Hepatic stellate cell (primary cell): ENCODE measurements at regions not wholly inside any gene's neighbourhood (a gene's known extent, or its start where the extent isn't known, plus 50 kb on each side); places are given as distances from the start of the nearest gene placed in this dataset.
"Not testable (repeated sequence)": the region's sequence is repeated elsewhere in the genome, so short reads cannot be mapped to it uniquely, and the experiment has no call there.

Experiments
- DNase-seq: peaks from one replicate; pipeline ENCODE4 v3.0.0; 2011; ENCODE audit warnings: low spot score

DNA sequence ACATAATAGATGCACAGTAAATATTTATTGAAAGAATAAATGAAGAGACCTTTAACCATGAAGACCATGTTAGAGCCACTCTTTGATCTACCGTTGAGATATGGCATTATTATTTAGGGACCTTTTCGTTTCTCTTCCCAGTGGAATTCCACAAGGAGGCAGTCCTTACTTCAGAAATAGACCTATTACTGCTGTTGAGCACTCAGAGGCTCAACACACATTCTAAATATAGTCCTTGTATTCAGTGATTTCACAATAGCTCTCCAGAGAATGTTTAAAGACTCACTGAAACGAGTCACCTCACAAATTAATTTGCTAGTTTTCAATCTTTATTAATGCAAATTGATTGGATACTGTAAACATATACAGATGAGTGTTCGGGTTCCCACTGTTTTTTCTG lies 603.8 kb downstream of the CDH8 start:
- no peak for DNase-seq

DNA sequence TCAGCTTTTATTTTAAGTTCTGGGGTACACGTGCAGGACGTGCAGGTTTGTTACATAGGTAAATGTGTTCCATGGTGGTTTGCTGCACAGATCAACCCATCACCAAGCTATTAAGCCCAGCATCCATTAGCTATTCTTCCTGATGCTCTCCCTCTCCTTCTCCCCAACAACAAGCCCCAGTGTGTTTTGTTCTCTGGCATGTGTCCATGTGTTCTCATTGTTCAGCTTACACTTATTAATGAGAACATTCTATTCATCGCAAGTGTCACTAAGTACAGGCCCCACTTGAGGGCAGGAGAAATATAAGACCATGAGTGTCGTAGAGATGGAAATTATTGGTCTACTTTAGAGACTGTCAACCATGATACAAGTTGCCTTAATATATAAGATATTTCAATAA lies 615.1 kb downstream of the CDH8 start:
- DNase-seq, result no peak

DNA sequence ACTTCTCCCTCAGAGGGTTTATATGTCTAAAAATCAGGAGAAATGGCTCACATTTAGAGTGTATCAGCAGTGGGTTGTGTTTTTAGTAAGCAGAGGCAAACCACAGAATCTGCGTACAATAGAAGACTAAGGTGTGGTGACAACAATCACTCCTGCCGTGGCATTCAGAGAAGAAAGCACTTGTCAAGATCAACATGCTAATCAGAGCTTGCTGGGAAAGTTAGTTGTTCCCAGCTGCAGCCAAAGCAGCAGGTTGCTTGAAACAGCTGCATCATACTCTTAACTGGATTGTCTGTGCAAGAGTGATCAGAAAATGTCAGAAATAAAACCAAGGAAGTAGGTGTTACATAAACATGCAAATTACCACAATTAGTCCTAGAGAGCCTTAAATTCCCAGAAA lies 616.4 kb downstream of the CDH8 start:
- no peak for DNase-seq

DNA sequence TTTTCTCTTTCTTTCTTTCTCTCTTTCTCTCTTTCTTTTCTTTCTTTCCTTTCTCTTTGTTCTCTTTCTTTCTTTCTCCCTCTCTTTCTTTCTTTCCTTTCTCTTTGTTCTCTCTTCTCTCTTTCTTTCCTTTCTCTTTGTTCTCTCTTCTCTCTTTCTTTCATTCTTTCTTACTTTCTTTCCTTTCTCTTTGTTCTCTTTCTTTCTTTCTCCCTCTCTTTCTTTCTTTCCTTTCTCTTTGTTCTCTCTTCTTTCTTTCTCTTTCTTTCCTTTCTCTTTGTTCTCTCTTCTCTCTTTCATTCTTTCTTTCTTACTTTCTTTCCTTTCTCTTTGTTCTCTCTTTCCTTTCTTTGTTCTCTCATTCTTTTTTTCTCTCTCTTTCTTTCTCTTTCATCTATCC lies 617.4 kb downstream of the CDH8 start:
- DNase-seq, result not testable (repeated sequence)

DNA sequence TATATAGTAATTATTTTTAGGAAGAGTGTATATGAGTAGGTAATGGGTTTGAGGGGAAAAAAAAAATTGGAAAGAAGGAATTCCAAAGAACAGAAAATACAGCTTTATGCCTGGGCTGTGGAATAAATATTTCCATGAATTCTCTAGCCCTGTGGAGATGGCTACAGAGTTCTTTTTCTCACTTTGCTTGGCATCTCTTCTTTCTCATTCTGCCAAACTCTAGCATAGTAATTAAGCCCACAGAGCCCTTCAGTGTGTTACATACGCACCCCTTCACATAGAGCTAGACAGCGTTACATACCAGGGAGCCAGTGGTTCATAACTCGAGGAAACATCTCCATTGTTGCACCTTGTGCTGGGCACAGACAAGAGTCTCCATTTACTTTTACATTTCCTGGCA lies 621.1 kb downstream of the CDH8 start:
- DNase-seq, result no peak

DNA sequence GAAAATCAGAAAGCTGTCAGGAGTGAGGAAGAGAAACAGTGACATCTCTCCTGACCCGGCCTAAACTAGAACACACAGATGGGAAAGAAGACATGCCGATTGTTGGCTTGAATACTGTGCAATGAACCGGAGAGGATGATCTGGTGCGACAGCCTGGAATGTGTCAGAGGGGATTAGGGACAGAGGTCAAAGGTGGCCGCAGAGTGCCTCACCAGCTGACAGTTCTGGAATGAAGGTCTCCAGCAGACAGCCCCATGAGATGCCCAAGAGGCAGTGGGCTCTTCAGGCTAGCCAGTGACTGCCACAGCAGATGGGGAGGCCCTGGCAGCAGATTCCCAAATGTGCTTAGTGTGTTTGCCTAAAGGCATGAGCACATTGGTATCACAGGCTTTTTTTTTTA lies 623.2 kb downstream of the CDH8 start:
- no peak for DNase-seq

DNA sequence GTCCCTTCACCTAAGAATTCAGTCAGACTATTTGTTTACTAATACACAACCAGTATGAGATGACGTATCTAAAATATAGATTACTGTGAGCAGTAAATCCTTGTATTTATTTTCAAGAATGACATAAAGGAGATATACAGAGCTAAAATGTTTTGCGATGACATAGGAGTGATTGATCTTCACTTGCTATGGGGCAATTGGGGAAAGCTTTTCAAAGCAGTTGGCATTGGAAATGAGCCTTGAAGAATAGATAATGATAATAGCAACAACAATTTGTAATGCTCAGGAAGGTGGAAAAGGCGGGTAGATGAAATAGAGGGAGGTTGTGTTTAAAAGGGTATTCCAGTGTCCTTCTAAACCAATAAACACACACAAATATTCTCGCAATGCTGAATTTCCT lies 623.7 kb downstream of the CDH8 start:
- no peak for DNase-seq

DNA sequence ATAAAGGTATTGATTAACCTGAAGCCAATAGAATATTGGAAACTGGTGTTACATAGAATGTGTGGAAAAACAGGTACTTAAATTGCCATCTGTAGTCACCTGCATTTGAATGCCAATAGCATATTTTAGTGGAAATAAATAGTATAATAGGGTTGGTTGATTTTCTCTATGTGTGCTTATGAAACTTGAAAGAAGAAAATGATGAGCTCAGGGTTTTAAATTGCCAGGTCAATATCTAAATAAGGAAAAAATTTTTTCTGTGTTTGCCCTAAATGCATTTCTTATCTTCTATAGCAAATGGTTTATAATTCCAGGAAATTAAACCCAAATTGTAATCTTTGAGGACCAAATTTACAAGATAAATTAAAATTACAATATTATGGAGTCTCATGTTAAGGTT lies 626.6 kb downstream of the CDH8 start:
- DNase-seq, result no peak

DNA sequence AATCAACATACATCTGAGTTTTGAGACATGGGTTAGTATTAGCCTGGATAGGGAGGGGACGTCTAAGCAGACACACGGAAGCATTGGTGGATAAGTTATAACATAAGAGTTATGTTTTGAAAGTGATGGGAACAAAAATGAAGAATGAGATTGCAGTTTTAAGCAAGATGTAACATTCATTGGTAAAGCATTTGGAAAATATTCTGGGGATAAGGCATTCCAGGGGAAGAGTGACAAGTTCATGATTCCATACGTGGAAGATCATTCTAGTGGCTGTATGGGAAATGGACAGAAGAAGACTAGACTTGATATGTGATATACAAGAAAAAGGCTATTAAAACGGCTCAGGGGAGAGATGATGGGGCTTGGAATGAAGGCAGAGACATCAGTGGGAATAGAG lies 632.9 kb downstream of the CDH8 start:
- no peak for DNase-seq

DNA sequence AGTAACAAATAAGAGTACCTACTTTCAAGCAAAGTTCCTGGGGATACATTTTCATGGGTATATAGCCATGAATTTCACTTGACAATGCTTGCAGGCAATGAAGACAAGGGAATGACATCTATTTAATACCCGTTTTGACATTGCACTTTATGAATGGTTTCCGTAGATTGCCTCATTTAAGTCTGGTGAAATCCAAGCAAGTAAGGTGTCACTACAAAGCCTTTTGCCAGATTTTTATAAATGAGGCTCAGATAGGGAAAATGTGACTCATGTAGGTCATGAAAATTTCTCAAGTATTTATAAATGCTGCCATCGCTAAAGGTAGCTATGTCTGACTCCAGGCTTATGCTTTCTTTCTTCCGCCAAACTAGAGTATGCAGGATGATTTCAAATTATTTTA lies 644.3 kb downstream of the CDH8 start:
- DNase-seq, result no peak

DNA sequence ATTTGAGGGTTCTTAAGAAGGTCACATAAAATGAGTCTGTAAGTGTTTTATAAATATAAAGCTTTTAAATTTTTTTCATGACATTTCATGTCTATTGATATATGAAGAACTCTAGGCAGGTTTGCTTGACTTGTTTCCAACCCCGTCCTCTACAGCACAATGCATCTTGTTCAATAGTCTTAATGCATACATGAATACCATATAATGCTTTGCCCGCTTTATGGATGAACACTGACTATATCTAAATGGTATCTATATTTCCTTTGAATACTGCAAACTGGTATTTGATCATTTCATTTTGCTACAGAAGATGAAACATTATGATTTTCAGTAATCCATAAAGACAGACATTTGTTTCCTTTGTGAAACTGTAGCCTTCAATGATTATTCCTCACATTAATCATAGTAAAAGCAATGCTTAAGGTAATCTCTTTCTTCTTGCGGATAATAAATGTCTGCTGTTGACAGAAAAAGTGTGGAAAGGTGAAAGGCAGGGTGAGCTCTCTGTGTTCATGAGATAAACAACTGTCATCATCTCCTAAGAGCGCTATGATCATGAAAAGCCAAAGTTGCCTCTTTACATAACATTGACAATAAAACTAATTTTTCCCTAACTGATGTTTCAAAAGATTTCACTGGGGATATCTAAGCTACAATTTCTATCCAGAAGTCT lies 645.1 kb downstream of the CDH8 start:
- no peak for DNase-seq

DNA sequence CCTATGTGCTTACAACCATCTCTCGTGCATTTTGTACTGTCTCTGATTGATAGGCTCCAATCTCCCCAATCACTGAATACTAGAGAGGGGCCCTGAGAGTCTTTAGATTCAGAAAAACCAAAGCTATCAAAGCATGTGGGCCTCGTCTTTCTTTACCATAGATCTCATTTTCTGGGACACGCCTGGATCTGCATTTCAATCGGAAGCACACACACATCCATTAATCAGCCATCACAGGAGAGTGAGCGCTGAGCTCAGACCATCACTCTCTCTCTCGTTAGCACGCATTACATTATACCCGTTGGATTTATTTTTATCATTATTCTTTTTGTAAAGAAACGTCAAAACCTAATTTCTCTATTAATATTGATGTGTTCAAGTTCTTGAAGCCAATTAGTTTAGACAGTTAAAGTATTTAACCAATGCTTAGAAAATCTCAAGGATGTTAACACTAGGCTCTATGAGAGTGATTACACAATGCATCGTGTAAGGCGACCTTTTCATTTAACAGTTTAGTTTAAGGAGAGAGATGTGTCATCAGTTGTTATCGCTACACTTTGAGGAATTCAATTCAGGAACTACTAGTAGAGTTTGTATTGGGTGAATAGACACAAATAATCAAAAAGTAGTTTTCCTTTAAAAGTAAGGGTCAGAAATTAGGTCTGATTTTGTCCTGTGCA lies 650.7 kb downstream of the CDH8 start:
- no peak for DNase-seq

DNA sequence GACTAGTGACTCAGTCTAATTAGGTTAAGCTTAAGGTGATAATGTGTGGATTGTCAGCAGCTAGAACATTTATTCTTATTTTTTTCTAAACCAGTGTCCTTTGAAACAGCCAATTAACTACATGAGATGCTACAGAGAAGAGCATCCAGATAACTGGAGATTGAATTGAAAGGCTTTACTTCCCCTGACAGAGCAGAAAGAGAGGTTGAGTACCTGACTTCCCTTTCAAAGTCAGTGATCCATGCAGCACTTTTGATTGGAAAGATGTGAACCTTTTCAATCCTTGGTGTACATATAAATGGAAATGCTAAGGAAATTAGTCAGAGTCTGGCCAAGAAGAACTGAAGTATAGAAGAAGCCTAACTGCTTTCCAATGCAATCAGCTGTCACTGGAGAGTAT lies 653.8 kb downstream of the CDH8 start:
- no peak for DNase-seq

DNA sequence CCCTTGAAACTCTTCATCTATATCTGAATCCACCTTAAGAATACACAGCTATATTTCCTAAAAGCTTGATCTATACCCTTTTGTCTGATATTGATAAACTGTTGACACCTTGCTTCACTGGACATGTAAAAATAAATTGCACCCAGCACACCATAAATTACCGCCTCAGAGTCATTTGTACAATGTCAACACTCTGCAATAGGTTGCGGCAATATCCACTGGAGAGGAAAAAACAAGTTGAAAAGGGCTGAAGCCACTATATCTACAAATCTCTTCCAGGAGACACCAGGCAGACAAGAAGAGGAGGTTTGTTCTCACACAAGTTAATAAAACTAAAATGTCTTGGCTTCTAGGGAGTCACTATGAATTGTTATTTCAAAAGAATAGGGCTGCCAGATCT lies 656.9 kb downstream of the CDH8 start:
- DNase-seq, result no peak

DNA sequence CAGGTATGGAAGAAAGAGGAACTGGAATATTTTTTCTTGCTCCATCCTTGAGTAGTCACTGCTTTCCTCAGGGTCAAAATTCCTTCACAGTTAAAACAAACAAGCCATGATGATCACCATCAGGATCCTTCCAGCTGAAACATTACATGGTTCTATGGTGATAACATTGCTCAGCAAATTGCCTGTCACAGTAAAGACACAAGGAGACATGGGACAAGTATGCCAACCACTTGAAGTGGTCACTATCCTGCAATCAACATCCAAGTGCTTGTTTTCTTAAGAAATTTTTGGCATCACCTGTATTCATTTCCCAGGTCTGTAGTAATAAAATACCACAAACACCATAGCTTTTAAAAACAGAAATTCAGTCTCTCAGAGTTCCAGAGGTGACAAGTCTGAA lies 662.2 kb downstream of the CDH8 start:
- no peak for DNase-seq

DNA sequence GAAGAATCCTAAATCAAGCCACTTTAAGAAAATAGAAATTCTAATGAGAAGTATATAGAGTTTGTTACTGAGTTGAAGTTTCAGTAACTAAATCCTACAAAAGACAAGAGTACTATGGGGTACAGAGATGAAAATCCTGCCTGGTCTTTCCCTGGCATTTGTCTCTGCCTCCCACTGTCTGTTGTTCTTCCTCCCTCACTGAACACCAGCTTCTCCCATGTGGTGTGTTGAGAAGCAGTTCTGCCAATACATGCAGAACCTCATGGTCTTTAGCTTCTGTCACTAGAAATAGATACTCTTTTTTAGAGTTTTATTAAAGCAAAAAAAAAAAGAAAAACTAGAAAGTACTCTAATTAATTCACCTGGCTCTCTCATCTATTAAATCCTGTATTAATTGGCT lies 664.4 kb downstream of the CDH8 start:
- DNase-seq, result no peak

DNA sequence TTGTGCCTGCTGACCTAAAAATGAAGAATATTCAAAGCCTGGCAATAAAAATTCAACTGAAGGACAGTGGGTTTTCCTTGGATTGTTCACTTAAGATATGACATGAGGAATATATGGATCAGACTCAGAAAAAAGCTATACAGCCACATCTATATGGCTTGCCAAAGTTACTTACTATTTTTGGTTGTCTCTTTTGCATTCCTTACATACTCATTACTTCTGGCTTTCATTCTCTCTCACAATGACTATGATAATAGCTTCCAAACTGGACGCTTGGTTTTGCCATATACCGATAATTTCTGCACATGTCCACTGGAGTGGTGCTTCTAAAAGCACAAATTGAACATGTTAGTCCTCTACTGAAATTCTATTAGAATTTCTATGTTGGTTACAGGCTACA lies 664.9 kb downstream of the CDH8 start:
- no peak for DNase-seq

DNA sequence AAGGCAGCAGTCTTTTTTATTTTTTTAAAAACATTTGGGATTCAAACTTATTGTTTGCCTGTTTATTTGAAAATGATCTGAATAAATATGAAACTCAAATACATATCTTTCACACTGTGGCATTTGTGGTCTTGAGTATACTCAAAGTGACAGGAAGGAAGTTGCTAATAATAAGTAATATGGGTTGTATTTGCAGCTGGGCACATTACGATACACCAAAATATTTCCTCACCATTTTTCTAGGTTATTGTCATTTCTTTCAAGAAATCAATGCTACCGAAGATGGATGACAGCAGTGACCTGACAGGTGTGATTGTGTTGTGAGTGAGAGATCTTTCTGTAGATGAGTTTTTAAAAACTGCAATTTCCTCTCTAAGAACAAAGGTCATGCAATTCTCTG lies 665.7 kb downstream of the CDH8 start:
- DNase-seq, result no peak

DNA sequence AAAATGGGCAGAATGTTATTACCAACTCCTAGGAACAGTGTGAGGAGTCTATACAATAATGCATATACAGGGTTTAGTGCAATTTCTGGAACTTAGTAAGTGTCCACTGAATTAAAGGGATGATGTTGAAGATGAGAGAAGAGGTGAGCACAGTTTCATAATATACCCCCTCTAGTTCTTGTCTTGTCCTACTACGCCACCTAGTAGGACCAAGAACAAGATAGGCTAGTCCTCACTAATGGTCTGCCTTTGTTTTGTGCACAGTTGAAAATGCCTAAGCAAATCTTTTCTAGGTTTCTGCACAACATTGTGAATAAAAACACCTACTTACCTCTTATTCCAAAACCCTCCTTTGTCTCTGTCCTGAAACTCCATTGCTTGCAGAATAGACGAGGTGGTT lies 670.2 kb downstream of the CDH8 start:
- no peak for DNase-seq

DNA sequence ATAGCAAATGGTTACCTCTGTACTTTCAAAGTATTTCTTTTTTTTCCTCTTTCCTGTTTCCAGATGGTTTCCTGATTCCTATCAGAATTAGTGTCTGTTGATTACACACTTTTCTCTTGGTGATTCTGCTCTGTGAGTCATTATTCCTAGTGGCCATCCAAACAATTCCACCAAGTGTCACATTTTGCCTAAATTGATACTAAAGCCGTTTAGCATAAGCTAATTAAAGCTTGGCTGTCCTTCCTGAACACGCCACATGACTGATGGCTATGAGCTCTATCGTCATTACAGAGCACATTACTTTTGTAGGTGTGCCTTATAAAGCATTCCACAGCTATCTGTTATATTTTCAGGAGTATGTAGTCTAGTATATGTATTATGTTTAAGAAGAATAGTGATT lies 671.2 kb downstream of the CDH8 start:
- DNase-seq, result no peak

DNA sequence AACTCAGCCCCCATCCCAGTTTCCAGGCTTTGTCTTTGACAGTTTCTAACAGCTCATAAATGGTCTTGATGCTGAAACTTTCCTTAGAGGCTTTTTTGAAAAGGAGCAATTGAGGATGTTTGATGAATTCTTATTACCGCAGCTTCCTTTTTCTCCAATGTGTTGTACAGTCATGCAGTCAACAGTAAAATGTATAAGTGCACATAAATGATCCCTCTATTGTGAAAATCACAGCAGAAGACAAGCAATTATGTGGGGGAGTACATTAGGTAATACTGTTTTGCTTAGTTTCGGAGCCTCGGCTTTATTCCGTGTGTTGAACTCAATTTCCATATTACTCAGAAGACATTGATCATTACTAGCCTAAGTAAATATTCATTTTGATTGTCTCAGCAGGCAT lies 673.7 kb downstream of the CDH8 start:
- no peak for DNase-seq

DNA sequence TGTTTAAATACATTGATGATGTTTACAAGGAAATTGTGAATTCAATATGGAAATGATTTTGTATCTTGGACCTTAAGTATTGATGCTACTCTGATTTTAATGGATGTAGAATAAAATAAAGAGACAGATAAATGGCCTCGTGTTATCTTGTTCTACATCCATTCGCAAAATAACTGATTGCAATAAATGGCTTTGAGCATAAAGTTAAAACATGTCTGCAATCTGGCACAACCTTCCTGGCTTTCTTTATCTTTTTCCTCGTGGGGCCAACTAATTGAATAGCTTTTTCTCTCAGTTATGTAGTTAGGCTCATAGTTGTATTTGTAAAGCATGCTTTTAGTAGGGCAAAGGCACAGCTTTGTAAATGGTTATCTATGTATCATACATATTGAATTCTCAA lies 691.4 kb downstream of the CDH8 start:
- DNase-seq, result no peak

DNA sequence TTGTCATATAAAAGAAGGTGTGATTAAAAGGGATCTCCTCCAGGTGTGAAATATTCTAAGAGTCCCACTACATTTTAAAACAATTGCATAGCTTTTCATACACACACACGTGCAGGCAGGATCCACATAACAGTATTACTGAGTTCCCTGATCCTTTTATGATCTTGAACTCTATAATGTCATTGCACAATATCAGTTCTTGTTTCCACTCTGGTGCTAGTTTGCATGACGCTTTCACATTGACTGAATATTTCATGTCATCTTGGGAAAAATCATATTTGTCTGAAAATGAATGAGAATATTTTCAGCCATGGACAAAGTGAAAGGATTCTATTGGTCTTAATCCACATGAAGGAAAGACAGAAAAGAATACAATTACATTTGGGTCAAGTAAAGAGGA lies 703.8 kb downstream of the CDH8 start:
- no peak for DNase-seq

DNA sequence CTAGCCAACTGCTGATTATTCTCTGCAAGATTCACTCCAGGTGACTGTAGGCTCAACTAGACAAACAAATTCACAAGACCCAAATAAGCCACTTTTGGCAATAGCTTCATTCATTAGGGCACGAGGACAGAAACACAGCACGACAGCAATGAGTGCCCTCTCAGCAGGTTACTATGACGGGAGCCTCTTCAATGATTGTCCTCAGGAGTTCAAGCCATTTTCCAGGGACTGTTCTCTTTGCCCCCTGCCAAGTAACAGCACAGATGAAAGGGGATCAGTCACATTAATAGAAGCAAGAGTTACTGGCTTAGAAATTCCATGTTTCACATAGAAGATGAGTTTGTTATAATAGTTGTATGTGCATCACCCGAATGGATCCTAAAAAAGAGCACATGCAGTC lies 712.2 kb downstream of the CDH8 start:
- DNase-seq, result no peak
